Tibial nerve (tissue), 3 donors: ENCODE measurements at regions not wholly inside any gene's neighbourhood (a gene's known extent, or its start where the extent isn't known, plus 50 kb on each side); places are given as distances from the start of the nearest gene placed in this dataset.

ENCODE experiments used
- CTCF ChIP-seq, 5 experiments: fragments of 200-600 bp in 3 of 5; fragments of 450-650 bp in 2 of 5; sonication (generic) in 3 of 5; IDR thresholded peaks; one replicate each; pipeline ENCODE4 v1.5.1; 2016 to 2019; ENCODE audit warnings: antibody characterized with exemption in 5 of 5, mild to moderate bottlenecking in 3 of 5, moderate library complexity in 2 of 5
- POLR2A ChIP-seq, 2 donors: fragments of 450-650 bp; IDR thresholded peaks; one replicate each; pipeline ENCODE4 v1.6.1; 2017; ENCODE audit warnings: antibody characterized with exemption in 2 of 2, mild to moderate bottlenecking in 2 of 2, moderate library complexity in 2 of 2

DNA sequence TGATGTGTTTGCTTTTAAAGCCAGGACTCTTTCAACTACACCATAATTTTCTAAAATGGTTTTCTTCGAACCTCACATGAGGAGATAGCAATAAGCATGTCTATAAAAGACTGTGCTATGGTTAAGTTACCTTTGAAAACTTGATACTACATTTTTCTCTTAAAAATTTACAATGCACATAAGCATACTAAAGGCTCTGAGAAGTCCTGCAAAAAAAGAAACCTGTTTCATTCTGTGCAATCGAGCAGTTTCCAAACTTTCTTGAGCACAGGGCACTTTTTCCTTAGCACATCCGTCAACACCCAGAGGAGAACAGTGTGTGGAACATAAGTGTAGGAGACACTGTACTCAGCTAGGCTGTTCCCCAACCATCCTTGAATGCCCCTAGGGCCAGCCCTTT lies 144.1 kb upstream of the ARHGAP20 start:
- TF ChIP-seq POLR2A (IDR thresholded peaks at IDR 0.05) (no peak), CTCF (IDR thresholded peaks at IDR 0.05) (no peak)
